Activated CD4-positive, alpha-beta T cell treated with anti-CD3 and anti-CD28 coated beads, Interleukin-2, amount 10 ng/mL, durations not matched to agents 24 days and 14 days (primary cell): ENCODE measurements at regions not wholly inside any gene's neighbourhood (a gene's known extent, or its start where the extent isn't known, plus 50 kb on each side); places are given as distances from the start of the nearest gene placed in this dataset.

Experiments used
- DNase-seq: peaks from one replicate; pipeline ENCODE4 v3.0.0; 2022
- H3K27ac Mint-ChIP-seq: one replicate; pipeline ENCODE4 v1.8.0; 2022; ENCODE audit warnings: mild to moderate bottlenecking, mixed read lengths
- H3K27me3 Mint-ChIP-seq: one replicate; pipeline ENCODE4 v1.8.0; 2022; ENCODE audit warnings: mixed read lengths
- H3K36me3 Mint-ChIP-seq: one replicate; pipeline ENCODE4 v1.8.0; 2022; ENCODE audit warnings: low read depth, mild to moderate bottlenecking, mixed read lengths
- H3K4me1 Mint-ChIP-seq: one replicate; pipeline ENCODE4 v1.8.0; 2021; ENCODE audit warnings: mixed read lengths
- H3K4me3 Mint-ChIP-seq: one replicate; pipeline ENCODE4 v1.8.0; 2022; ENCODE audit warnings: mild to moderate bottlenecking, moderate library complexity, mixed read lengths
- H3K9me3 Mint-ChIP-seq: one replicate; pipeline ENCODE4 v1.8.0; 2021; ENCODE audit warnings: mixed read lengths
- intact Hi-C: fragments of 100-400 bp; cut with micrococcal nuclease; formaldehyde crosslinking; loops from one replicate; pipeline ENCODE4 v1.15.1; 2023

- no peak for DNase-seq
- no peaks in the 10 kb centered on the region for H3K4me1 Mint-ChIP-seq
- peaks cover 8% of the 10 kb centered on the region for H3K9me3 Mint-ChIP-seq
- intact Hi-C loops = no loop called here
- H3K36me3 Mint-ChIP-seq = no peaks in the 10 kb centered on the region
- no peaks in the 10 kb centered on the region for H3K27me3 Mint-ChIP-seq
- no peak overlapping the region for H3K4me3 Mint-ChIP-seq
- no peak overlapping the region for H3K27ac Mint-ChIP-seq
Measured at GRCh38 chr12:124665511-124665910, 98.1 kb upstream of the NCOR2 start.

- H3K36me3 Mint-ChIP-seq = no peaks in the 10 kb centered on the region
- peaks cover 8% of the 10 kb centered on the region for H3K9me3 Mint-ChIP-seq
- H3K27me3 Mint-ChIP-seq = no peaks in the 10 kb centered on the region
- intact Hi-C loops = no loop called here
- no peak for DNase-seq
- no peak overlapping the region for H3K27ac Mint-ChIP-seq
- no peaks in the 10 kb centered on the region for H3K4me1 Mint-ChIP-seq
- H3K4me3 Mint-ChIP-seq = no peak overlapping the region
Measured at GRCh38 chr12:124664395-124665111, 97.1 kb upstream of the NCOR2 start.

GRCh38 chr12:124663771-124664366 lies 96.5 kb upstream of the NCOR2 start:
- Mint-ChIP-seq H3K4me3 (no peak overlapping the region), H3K36me3 (no peaks in the 10 kb centered on the region), H3K27me3 (no peaks in the 10 kb centered on the region), H3K27ac (no peak overlapping the region), H3K9me3 (peaks cover 8% of the 10 kb centered on the region), H3K4me1 (no peaks in the 10 kb centered on the region)
- DNase-seq = no peak
- intact Hi-C loops = no loop called here

GRCh38 chr12:124663206-124663605 lies 95.8 kb upstream of the NCOR2 start:
- no peak overlapping the region for H3K4me3 Mint-ChIP-seq
- no peak for DNase-seq
- H3K27ac Mint-ChIP-seq = no peak overlapping the region
- H3K9me3 Mint-ChIP-seq = peaks cover 8% of the 10 kb centered on the region
- intact Hi-C loops = no loop called here
- no peaks in the 10 kb centered on the region for H3K36me3 Mint-ChIP-seq
- no peaks in the 10 kb centered on the region for H3K27me3 Mint-ChIP-seq
- no peaks in the 10 kb centered on the region for H3K4me1 Mint-ChIP-seq

- Mint-ChIP-seq H3K4me1 (no peaks in the 10 kb centered on the region), H3K36me3 (no peaks in the 10 kb centered on the region), H3K27ac (no peak overlapping the region), H3K4me3 (no peak overlapping the region), H3K9me3 (peaks cover 8% of the 10 kb centered on the region), H3K27me3 (peaks cover 5% of the 10 kb centered on the region)
- intact Hi-C loops = no loop called here
- DNase-seq = no peak
Measured at GRCh38 chr12:124661341-124661740, 93.9 kb upstream of the NCOR2 start.

- no peak for DNase-seq
- H3K27me3 Mint-ChIP-seq = peaks cover 6% of the 10 kb centered on the region
- no peaks in the 10 kb centered on the region for H3K4me1 Mint-ChIP-seq
Measured at GRCh38 chr12:124660851-124661250, 93.4 kb upstream of the NCOR2 start.

GRCh38 chr12:124658806-124659402 lies 91.5 kb upstream of the NCOR2 start:
- no peaks in the 10 kb centered on the region for H3K36me3 Mint-ChIP-seq
- no peak for DNase-seq
- H3K4me3 Mint-ChIP-seq = no peak overlapping the region
- H3K9me3 Mint-ChIP-seq = no peaks in the 10 kb centered on the region
- intact Hi-C loops = no loop called here
- peaks cover 6% of the 10 kb centered on the region for H3K27me3 Mint-ChIP-seq
- no peaks in the 10 kb centered on the region for H3K4me1 Mint-ChIP-seq
- no peak overlapping the region for H3K27ac Mint-ChIP-seq

More at GRCh38 chr12:124660851-124661250, 93.4 kb upstream of the NCOR2 start:
- no peak overlapping the region for H3K4me3 Mint-ChIP-seq
- intact Hi-C loops = no loop called here
- H3K36me3 Mint-ChIP-seq = no peaks in the 10 kb centered on the region
- peaks cover 8% of the 10 kb centered on the region for H3K9me3 Mint-ChIP-seq
- no peak overlapping the region for H3K27ac Mint-ChIP-seq

GRCh38 chr12:124658302-124658701 lies 90.9 kb upstream of the NCOR2 start:
- peaks cover under 1% of the 10 kb centered on the region for H3K4me1 Mint-ChIP-seq
- DNase-seq = no peak
- no peak overlapping the region for H3K27ac Mint-ChIP-seq
- peaks cover 8% of the 10 kb centered on the region for H3K27me3 Mint-ChIP-seq
- no peaks in the 10 kb centered on the region for H3K36me3 Mint-ChIP-seq
- no peak overlapping the region for H3K4me3 Mint-ChIP-seq
- intact Hi-C loops = no loop called here
- no peaks in the 10 kb centered on the region for H3K9me3 Mint-ChIP-seq

- no peak overlapping the region for H3K27ac Mint-ChIP-seq
- H3K36me3 Mint-ChIP-seq = no peaks in the 10 kb centered on the region
Measured at GRCh38 chr12:124656947-124657434, 89.6 kb upstream of the NCOR2 start.

GRCh38 chr12:124655698-124656516 lies 88.5 kb upstream of the NCOR2 start:
- no peak for DNase-seq
- Mint-ChIP-seq H3K4me1 (peaks cover 1% of the 10 kb centered on the region), H3K27ac (no peak overlapping the region), H3K4me3 (no peak overlapping the region), H3K36me3 (no peaks in the 10 kb centered on the region), H3K9me3 (no peaks in the 10 kb centered on the region), H3K27me3 (peaks cover 12% of the 10 kb centered on the region)
- intact Hi-C loops = no loop called here

More at GRCh38 chr12:124656947-124657434, 89.6 kb upstream of the NCOR2 start:
- intact Hi-C loops = no loop called here
- no peaks in the 10 kb centered on the region for H3K9me3 Mint-ChIP-seq
- no peak overlapping the region for H3K4me3 Mint-ChIP-seq
- peaks cover 12% of the 10 kb centered on the region for H3K27me3 Mint-ChIP-seq
- H3K4me1 Mint-ChIP-seq = peaks cover 1% of the 10 kb centered on the region
- DNase-seq = no peak

GRCh38 chr12:124655048-124655697 lies 87.8 kb upstream of the NCOR2 start:
- intact Hi-C loops = no loop called here
- H3K9me3 Mint-ChIP-seq = no peaks in the 10 kb centered on the region

GRCh38 chr12:124654666-124655047 lies 87.2 kb upstream of the NCOR2 start:
- H3K27me3 Mint-ChIP-seq = peaks cover 12% of the 10 kb centered on the region
- H3K4me3 Mint-ChIP-seq = no peak overlapping the region
- intact Hi-C loops = no loop called here
- no peak overlapping the region for H3K27ac Mint-ChIP-seq
- peaks cover 1% of the 10 kb centered on the region for H3K4me1 Mint-ChIP-seq
- no peaks in the 10 kb centered on the region for H3K9me3 Mint-ChIP-seq
- DNase-seq = no peak
- H3K36me3 Mint-ChIP-seq = no peaks in the 10 kb centered on the region

More at GRCh38 chr12:124655048-124655697, 87.8 kb upstream of the NCOR2 start:
- peaks cover 12% of the 10 kb centered on the region for H3K27me3 Mint-ChIP-seq
- no peak overlapping the region for H3K4me3 Mint-ChIP-seq
- H3K27ac Mint-ChIP-seq = no peak overlapping the region
- peaks cover 1% of the 10 kb centered on the region for H3K4me1 Mint-ChIP-seq
- H3K36me3 Mint-ChIP-seq = no peaks in the 10 kb centered on the region
- DNase-seq = no peak

- peaks cover 12% of the 10 kb centered on the region for H3K27me3 Mint-ChIP-seq
- H3K4me3 Mint-ChIP-seq = no peak overlapping the region
- H3K36me3 Mint-ChIP-seq = no peaks in the 10 kb centered on the region
- DNase-seq = no peak
- no peak overlapping the region for H3K27ac Mint-ChIP-seq
- intact Hi-C loops = no loop called here
- peaks cover 8% of the 10 kb centered on the region for H3K9me3 Mint-ChIP-seq
- H3K4me1 Mint-ChIP-seq = peaks cover 1% of the 10 kb centered on the region
Measured at GRCh38 chr12:124653169-124653931, 85.9 kb upstream of the NCOR2 start.
